Right lobe of liver (tissue), 4 donors: ENCODE measurements at regions not wholly inside any gene's neighbourhood (a gene's known extent, or its start where the extent isn't known, plus 50 kb on each side); places are given as distances from the start of the nearest gene placed in this dataset.

Experiments
- CTCF ChIP-seq, 4 donors: fragments of 200-600 bp in 3 of 4; fragments of 450-650 bp in 1 of 4; IDR thresholded peaks; one replicate each; pipeline versions ENCODE4 v1.5.1 to v1.8.0; 2016 to 2022; ENCODE audit warnings: antibody characterized with exemption in 4 of 4, mild to moderate bottlenecking in 2 of 4
- POLR2A ChIP-seq: fragments of 450-650 bp; IDR thresholded peaks from one replicate; pipeline ENCODE4 v1.6.1; 2017; ENCODE audit warnings: antibody characterized with exemption, mild to moderate bottlenecking
- donor health status: DM: no; HTN: no; CAD: no.
- donor health status: DM: no; HTN: no; CAD: no.
- donor health status: DM: no; HTN: yes; CAD: no.

DNA sequence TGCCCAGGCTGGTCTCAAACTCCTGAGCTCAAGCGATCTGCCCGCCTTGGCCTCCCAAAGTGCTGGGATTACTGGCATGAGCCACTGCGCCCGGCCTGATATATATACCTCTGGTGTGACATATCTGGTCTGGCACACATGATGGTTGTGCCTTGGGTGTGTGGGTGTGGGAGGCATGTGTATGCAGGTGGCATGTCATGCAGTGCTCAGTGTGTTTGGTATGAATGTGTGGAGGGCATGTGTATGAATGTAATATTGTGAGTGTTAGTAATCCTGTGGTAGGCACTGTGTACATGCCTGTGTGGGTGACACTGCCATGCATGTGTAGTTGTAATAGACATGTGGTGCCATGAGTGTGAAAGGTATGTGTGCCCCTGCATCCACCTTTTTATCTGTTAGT is 179.3 kb upstream of the GOT2 start:
- TF ChIP-seq CTCF (IDR thresholded peaks at IDR 0.05): no peak
- TF ChIP-seq POLR2A: no peak
